K562 (cell line): ENCODE measurements at regions not wholly inside any gene's neighbourhood (a gene's known extent, or its start where the extent isn't known, plus 50 kb on each side); places are given as distances from the start of the nearest gene placed in this dataset.

Source experiments
- ATAC-seq: fragments of 200-7000 bp; cut with Tn5 transposase; 3 replicates; pipeline ENCODE4 v1.9.1; 2020; ENCODE audit warnings: moderate library complexity
- BruUV-seq: library from RNA; stranded (reverse); fragments of 400-500 nt; replicated peaks from 2 replicates; lab custom pipeline; 2021; lab: Mats Ljungman, UMichigan
- CTCF ChIA-PET: fragments of 300-600 bp; formaldehyde crosslinking; extraction: SDS; loops from one replicate; lab custom pipeline; 2021; ENCODE audit warnings: low intra/inter-chr PET ratio; lab: Yijun Ruan, JAX
- POLR2A ChIA-PET: fragments of 300-600, 350-650 bp; sonication (Branson Sonifier 250); formaldehyde crosslinking; extraction: SDS; loops from one replicate; lab custom pipeline; 2021; ENCODE audit warnings: antibody characterized with exemption, inconsistent platforms; lab: Yijun Ruan, JAX
- DNase-seq, 4 experiments: peaks; one replicate each; pipeline versions ENCODE4 v3.0.0 to v3.0.0-alpha.2; 2011 to 2018; ENCODE audit warnings: low spot score in 3 of 4, mixed read lengths in 3 of 4; ENCODE audit errors: extremely low read depth in 1 of 4
- FAIRE-seq: peaks from 2 replicates; lab custom pipeline; 2011; peaks lifted over from hg19 to GRCh38; lab: Jason Lieb, UNC
- H2AFZ ChIP-seq: 2 replicates; pipeline ENCODE4 v1.6.0; 2011; ENCODE audit warnings: low read depth, low read length, control low read depth, inconsistent platforms
- H3K27ac ChIP-seq: fragments of 200-600 bp; 3 replicates; pipeline ENCODE4 v1.8.0; 2011; ENCODE audit warnings: low read depth, mild to moderate bottlenecking, control low read depth, inconsistent platforms, low read length, moderate library complexity, mixed read lengths; ENCODE audit errors: extremely low read depth
- H3K27me3 ChIP-seq, 2 experiments: fragments of 300-600 bp in 1 of 2; 2 replicates in 1 of 2; 3 replicates in 1 of 2; pipeline versions ENCODE4 v1.6.0 to v1.8.0; 2011; ENCODE audit warnings: inconsistent platforms in 2 of 2, low read length in 2 of 2, mild to moderate bottlenecking in 1 of 2, mixed read lengths in 1 of 2, moderate library complexity in 1 of 2; ENCODE audit not compliant: control insufficient read depth in 2 of 2, insufficient read depth in 2 of 2
- H3K36me3 ChIP-seq: fragments of 300-600 bp; 3 replicates; pipeline ENCODE4 v1.8.0; 2011; ENCODE audit warnings: mild to moderate bottlenecking, low read length, inconsistent platforms; ENCODE audit not compliant: control insufficient read depth, insufficient read depth
- H3K4me1 ChIP-seq, 2 experiments: fragments of 200-600 bp in 1 of 2; replicated peaks in 1 of 2; 2 replicates in 1 of 2; 3 replicates in 1 of 2; pipeline versions ENCODE4 v1.5.1 to v1.8.0; 2011; ENCODE audit warnings: inconsistent platforms in 2 of 2, low read length in 2 of 2, mild to moderate bottlenecking in 1 of 2, mixed read lengths in 1 of 2, moderate library complexity in 1 of 2; ENCODE audit not compliant: control insufficient read depth in 2 of 2, insufficient read depth in 2 of 2
- H3K4me2 ChIP-seq: 2 replicates; pipeline ENCODE4 v1.6.1; 2011; ENCODE audit warnings: low read length, control low read depth, inconsistent platforms, mixed read lengths; ENCODE audit not compliant: insufficient read depth
- H3K4me3 ChIP-seq: fragments of 200-600 bp; sonication (generic), shearing (Covaris generic); 2 replicates; pipeline ENCODE4 v1.5.1; 2016; ENCODE audit warnings: control low read depth, inconsistent platforms
- H3K79me2 ChIP-seq: fragments of 200-600 bp; 3 replicates; pipeline ENCODE4 v1.8.0; 2011; ENCODE audit warnings: low read length, inconsistent platforms; ENCODE audit not compliant: control insufficient read depth, insufficient read depth
- H3K9ac ChIP-seq, 2 experiments: 2 replicates each; pipeline versions ENCODE4 v1.6.0 to v1.6.1; 2011; ENCODE audit warnings: low read depth in 2 of 2, low read length in 2 of 2, control low read depth in 1 of 2, inconsistent platforms in 1 of 2, mild to moderate bottlenecking in 1 of 2, mixed read lengths in 1 of 2; ENCODE audit not compliant: insufficient read depth in 1 of 2
- H3K9me1 ChIP-seq: one replicate; pipeline ENCODE4 v1.6.0; 2011; ENCODE audit warnings: inconsistent platforms, mild to moderate bottlenecking, low read length, moderate library complexity; ENCODE audit not compliant: control insufficient read depth, insufficient read depth
- H3K9me3 ChIP-seq: replicated peaks from 2 replicates; pipeline ENCODE4 v1.5.1; 2011; ENCODE audit warnings: low read depth, low read length, inconsistent platforms; ENCODE audit not compliant: control insufficient read depth, insufficient read depth
- H4K20me1 ChIP-seq: replicated peaks from 2 replicates; pipeline ENCODE4 v1.6.1; 2011; ENCODE audit warnings: low read length, inconsistent platforms, mixed read lengths; ENCODE audit not compliant: control insufficient read depth, insufficient read depth
- CEBPZ ChIP-seq: fragments of 150-350 bp; IDR thresholded peaks from 2 replicates; pipeline ENCODE4 v1.6.1; 2014; ENCODE audit warnings: low read depth, mild to moderate bottlenecking, low read length, borderline replicate concordance
- CHAMP1 ChIP-seq: fragments of 450-650 bp; IDR thresholded peaks from 2 replicates; pipeline ENCODE4 v1.6.1; 2016; ENCODE audit warnings: mild to moderate bottlenecking
- CHD2 ChIP-seq: IDR thresholded peaks from 2 replicates; pipeline ENCODE4 v1.6.1; 2011; ENCODE audit warnings: low read depth, low read length
- ESRRA ChIP-seq: fragments of 450-650 bp; IDR thresholded peaks from 2 replicates; pipeline ENCODE4 v1.6.1; 2014; ENCODE audit warnings: low read depth, mild to moderate bottlenecking, moderate library complexity, borderline replicate concordance
- LCOR ChIP-seq: sonication (generic); formaldehyde crosslinking; IDR thresholded peaks from 2 replicates; pipeline ENCODE4 v1.8.0; 2022; ENCODE audit warnings: mild to moderate bottlenecking, missing genetic modification reagents
- MAFF ChIP-seq: IDR thresholded peaks from 2 replicates; pipeline ENCODE4 v1.6.1; 2012; ENCODE audit warnings: low read length, improper control_type of control experiment
- MCM2 ChIP-seq: fragments of 450-650 bp; IDR thresholded peaks from 2 replicates; pipeline ENCODE4 v1.6.1; 2017; ENCODE audit warnings: low read depth, mild to moderate bottlenecking
- SMAD2 ChIP-seq: fragments of 150-350 bp; IDR thresholded peaks from 2 replicates; pipeline ENCODE4 v1.6.1; 2014; ENCODE audit warnings: low read depth, mild to moderate bottlenecking, low read length
- STAT5B ChIP-seq: fragments of 250-450 bp; sonication (Bioruptor Pico); IDR thresholded peaks from 2 replicates; pipeline ENCODE4 v1.8.0; 2021; ENCODE audit warnings: mild to moderate bottlenecking, inconsistent platforms
- ZHX1 ChIP-seq: fragments of 150-350 bp; conservative IDR thresholded peaks from 2 replicates; pipeline ENCODE4 v1.6.1; 2014; ENCODE audit warnings: low read length
- ZNF146 ChIP-seq: IDR thresholded peaks from one replicate; pipeline ENCODE4 v1.6.1; 2018; ENCODE audit warnings: missing compliant biosample characterization; ENCODE audit not compliant: unreplicated experiment
- WGBS: fragments of 100-300 bp; shearing (Covaris generic); methylation state at CpG from one replicate; pipeline ENCODE4 v1.1.6; 2016; ENCODE audit warnings: low coverage, mixed read lengths; ENCODE audit not compliant: insufficient coverage; ENCODE audit errors: missing lambda C conversion rate; 5-methylcytosine and 5-hydroxymethylcytosine counted together
- in situ Hi-C: fragments of 300-500 bp; cut with MboI; formaldehyde crosslinking; loops from 4 replicates; pipeline ENCODE4 v1.15.0; 2018; ENCODE audit warnings: inconsistent platforms, mixed read lengths
- intact Hi-C: fragments of 100-400 bp; cut with micrococcal nuclease; formaldehyde crosslinking; loops from 2 replicates; pipeline ENCODE4 v1.14.2; 2022

GRCh38 chr6:169939554-169940164 is 188.2 kb downstream of the ERMARD start:
- H3K36me3 ChIP-seq = no peaks in the 10 kb centered on the region
- BruUV-seq = no TSS peak
- no peaks in the 10 kb centered on the region for H3K9me1 ChIP-seq
- H3K79me2 ChIP-seq = no peaks in the 10 kb centered on the region
- peaks cover 11% of the 10 kb centered on the region; the same call in 1 of the 2 replicates for H4K20me1 ChIP-seq
- intact Hi-C loops = no loop called here
- ChIA-PET CTCF (no interaction called here), POLR2A (no interaction called here)
- in situ Hi-C loops = no loop called here
- no peaks in the 10 kb centered on the region; a peak in 1 of 5 replicates for H3K4me1 ChIP-seq
- ATAC-seq (no peak), FAIRE-seq (no peak), DNase-seq (no peak)
- H3K4me3 ChIP-seq = no peak overlapping the region
- no peaks in the 10 kb centered on the region for H3K9me3 ChIP-seq
- under 1% methylated on average over 32 of the region's 32 CpGs for WGBS
- no peak overlapping the region for H3K4me2 ChIP-seq
- peaks cover 60 to 75% of the 10 kb centered on the region in 2 experiments for H3K27me3 ChIP-seq
- H2AFZ ChIP-seq = no peak overlapping the region
- no peak overlapping the region for H3K27ac ChIP-seq
- no peak overlapping the region for H3K9ac ChIP-seq
- TF ChIP-seq LCOR = no peak
- no peak for TF ChIP-seq CHAMP1
- no peak for TF ChIP-seq CHD2
- TF ChIP-seq ESRRA = no peak
- no peak for TF ChIP-seq SMAD2
- TF ChIP-seq CEBPZ = no peak
- TF ChIP-seq MCM2 = no peak
- TF ChIP-seq ZNF146 = no peak
- no peak for TF ChIP-seq MAFF
- TF ChIP-seq STAT5B = no peak
- TF ChIP-seq ZHX1 = no peak
